ENCODE measurements at regions not wholly inside any gene's neighbourhood (a gene's known extent, or its start where the extent isn't known, plus 50 kb on each side); places are given as distances from the start of the nearest gene placed in this dataset.

GRCh38 chr5:148950471-148950863, 112.4 kb downstream of the SH3TC2 start:
- no peak for DNase-seq (ENCODE audit: low read depth)

DNA sequence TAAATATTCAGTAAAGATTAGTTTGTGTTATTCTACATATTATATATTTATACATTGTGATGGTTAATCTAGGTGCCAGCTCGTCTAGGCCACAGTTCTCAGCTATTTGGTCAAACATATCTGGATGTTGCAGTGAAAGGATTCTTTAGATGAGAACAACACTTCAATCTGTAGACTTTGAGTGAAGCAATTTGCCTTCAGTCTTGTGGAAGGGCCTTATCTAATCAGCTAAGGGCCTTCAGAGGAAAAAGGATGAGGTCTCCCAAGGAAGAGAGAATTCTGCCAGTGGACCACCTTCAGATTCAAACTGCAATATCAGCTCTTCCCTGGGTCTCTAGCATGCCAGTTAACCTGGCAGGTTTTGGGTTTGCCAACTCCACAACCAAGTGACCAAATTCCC, 112.0 kb downstream of the SH3TC2 start:
- no peak for DNase-seq (ENCODE audit: low read depth)

DNA sequence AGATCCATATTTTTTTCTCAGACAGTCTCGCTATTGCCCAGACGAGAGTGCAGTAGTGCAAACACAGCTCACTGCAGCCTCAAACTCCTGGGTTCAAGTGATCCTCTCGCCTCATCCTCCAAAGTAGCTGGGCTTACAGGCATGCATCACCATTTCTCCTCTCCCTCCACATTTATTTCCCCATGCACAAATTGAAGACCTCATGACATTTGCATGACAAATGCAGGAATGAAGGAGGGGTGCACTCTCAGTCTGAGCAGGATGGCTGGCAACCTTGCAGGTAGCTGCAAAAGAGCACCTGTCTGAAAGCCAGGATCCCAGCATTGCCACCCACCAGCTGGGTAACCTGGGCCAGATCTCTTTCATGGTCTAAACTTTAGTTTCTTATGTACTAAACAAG, 111.2 kb downstream of the SH3TC2 start:
- no peak for DNase-seq (ENCODE audit: low read depth)

- DNase-seq (ENCODE audit: low read depth) = no peak
These were observed 110.6 kb downstream of the SH3TC2 start for GRCh38 chr5:148952097-148952867.

- no peak for DNase-seq (ENCODE audit: low read depth)
These were observed 109.2 kb downstream of the SH3TC2 start for GRCh38 chr5:148953711-148954110.

Measured in M059J (cell line).